HG02610 (cell line): ENCODE measurements at regions not wholly inside any gene's neighbourhood (a gene's known extent, or its start where the extent isn't known, plus 50 kb on each side); places are given as distances from the start of the nearest gene placed in this dataset.

Experiments used
- ATAC-seq: cut with Tn5 transposase; IDR thresholded peaks from one replicate; pipeline ENCODE4 v1.9.1; 2021; ENCODE audit warnings: mild to moderate bottlenecking, moderate library complexity; ENCODE audit not compliant: unreplicated experiment

- ATAC-seq = no peak
Observed at GRCh38 chr14:87186737-87187136, 806.2 kb downstream of the GALC start.

GRCh38 chr14:87185961-87186560 is 806.9 kb downstream of the GALC start:
- no peak for ATAC-seq

DNA sequence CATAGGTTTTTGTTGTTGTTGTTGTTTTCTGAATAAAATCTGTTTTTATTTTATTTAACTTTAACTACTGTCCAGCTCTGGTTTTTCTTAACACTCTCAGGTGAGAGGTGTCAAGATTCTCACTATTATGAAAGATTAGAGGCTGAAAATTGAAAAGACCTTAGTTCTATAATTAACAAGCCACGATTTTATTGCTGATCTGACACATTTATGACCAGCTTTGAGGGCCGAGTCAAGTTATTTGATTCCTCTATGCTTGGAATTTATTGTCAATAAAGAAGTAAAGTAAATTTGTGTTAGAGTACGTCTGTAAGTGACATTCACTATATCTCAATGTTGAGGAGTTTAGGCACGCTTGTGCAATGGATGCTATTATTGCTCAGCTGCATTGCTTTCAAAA is 808.8 kb downstream of the GALC start:
- ATAC-seq = no peak

DNA sequence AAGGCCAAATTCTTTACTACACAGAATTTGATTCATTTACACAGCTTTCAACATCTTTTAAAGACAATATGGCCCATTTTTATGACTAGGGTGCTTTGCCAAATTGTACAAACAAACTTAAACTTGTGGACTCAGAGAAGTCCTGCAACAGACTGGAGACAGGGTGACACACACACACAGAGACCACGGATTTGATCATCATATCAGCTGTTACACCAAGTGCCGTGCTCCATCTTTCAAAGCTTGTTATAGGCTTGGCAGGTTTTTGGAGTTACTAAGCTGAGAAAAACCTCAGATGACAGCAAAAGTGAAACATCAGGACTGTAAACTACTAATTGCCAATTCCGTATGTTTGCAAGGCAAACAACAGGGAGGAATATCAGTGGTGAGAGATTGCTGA is 811.7 kb downstream of the GALC start:
- no peak for ATAC-seq

DNA sequence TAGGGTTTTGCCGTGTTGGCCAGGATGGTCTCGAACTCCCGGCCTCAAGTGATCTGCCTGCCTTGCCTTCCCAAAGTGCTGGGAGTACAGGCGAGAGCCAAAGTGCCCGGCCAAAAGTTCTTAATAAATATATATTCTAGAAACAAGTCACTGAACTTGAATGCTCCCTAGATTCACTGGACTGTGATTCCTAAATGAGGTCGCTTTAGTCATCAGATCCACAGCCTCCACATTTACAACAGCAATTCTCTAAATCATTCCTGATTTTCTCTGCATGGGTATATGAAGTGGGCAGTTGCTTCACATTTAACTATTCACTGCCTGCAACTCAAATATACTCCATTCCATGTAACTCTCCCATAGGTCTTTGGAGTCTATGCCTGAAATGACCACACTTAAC is 813.0 kb downstream of the GALC start:
- ATAC-seq = no peak

DNA sequence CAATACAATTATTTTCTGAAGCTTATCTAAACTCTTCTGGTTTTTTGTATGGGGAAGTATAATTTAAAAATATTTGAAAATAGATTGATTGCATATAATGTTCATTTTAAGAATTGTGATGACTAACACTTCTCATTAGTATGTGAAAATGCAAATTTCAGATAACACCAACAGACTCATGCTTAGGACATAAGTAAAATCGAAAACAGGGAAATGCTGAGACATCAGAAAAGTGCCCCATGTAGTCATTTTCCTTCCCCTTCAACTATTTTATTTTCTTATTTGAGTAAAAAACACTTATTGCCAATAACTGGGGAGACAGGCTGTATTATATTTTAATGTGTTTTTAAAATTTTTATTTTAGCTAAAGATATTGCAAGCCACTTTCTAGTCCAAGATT is 814.7 kb downstream of the GALC start:
- no peak for ATAC-seq

DNA sequence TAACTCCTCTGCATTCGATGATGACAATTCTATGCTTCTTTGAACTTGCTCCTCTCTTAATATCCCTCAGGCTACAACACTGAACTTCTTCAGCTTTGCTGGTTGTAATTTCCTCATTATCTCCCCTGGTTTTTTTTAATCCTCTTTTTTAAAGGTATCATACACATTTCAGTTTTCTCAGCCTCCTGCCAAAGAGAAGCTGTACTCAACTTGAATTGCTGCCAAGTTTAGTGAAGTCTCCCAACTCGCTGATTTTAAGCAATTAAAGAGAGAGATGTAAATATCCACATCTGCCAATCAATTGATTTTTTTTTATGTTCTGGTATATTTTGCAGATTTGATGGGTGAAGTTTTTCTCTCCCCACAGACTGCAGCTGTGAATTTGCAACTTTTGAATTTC is 817.8 kb downstream of the GALC start:
- no peak for ATAC-seq

- no peak for ATAC-seq
Observed at GRCh38 chr14:87171141-87171540, 821.8 kb downstream of the GALC start.

DNA sequence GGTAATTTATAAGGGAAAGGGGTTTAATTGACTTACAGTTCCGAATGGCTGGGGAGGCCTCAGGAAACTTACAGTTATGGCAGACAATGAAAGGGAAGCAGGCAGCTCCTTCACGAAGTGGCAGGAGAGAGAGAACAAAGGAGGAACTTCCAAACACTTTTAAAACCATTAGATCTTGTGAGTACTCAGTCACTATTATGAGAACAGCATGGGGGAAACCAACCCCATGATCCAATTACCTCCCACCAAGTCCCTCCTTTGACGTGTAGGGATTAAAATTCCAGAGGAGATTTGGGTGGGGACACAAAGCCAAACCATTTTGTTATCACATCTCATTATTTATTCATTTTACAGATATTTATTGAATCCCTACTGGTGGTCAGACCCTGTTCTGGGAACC is 822.8 kb downstream of the GALC start:
- ATAC-seq = no peak

GRCh38 chr14:87169362-87169761 is 823.6 kb downstream of the GALC start:
- ATAC-seq = no peak

DNA sequence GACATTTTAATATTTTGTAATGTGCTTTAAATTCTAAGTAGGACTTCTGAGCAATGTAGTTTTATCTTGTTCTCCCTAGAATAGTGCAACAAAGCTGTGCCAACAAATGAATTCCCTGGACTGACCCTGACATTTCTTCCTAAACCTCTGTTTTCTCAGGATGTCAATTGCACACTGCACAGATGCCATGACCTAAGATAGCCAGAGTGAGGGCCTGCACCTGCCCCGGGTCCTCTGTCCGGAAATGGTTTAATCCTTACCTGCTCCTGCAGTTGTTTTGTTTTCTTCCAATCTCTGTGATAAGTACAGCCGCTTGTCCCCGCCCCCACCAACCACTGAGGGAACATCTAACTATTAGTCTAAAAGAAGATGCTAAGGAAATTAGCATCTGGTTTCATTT is 831.5 kb downstream of the GALC start:
- ATAC-seq = no peak

DNA sequence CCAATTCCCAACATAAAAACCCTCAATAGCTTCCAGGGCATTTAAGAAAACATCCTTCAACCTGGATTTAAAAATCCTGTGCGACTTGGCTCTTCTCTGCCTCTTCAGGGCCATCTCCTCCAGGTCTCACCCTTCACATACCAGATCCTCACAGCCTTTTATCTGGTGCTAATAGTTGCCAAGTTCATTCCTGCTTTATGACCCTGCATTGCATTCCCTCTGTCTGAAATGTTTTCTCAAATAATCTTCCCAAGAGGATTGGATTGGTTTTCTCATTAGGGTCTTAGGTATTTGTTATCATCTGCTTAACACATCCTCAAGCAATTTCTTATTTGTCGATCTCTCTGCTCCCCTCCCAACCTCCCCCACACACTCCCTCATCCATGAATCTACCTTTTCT is 832.0 kb downstream of the GALC start:
- ATAC-seq = no peak

- no peak for ATAC-seq
Observed at GRCh38 chr14:87158283-87158682, 834.7 kb downstream of the GALC start.

GRCh38 chr14:87156878-87157277 is 836.1 kb downstream of the GALC start:
- ATAC-seq = no peak

GRCh38 chr14:87155856-87156488 is 837.0 kb downstream of the GALC start:
- ATAC-seq = no peak

DNA sequence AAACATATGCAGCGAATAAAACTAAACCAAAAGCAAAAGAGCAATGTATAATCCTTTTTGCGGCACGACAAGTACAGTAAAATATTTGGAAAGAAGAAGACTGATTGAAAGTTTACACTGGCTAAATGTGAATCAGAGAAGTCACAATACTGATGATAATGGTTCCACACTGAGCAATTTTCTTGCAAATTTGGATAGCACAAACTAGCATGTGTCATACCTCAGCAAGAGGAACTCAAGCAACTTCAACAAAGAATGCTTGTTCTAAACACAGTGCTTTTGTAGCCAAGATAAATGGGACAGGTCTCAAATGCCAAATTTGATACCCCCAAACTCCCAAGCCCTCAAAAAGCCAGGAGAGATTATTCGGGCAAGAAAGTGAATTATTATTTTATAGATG is 839.1 kb downstream of the GALC start:
- no peak for ATAC-seq

GRCh38 chr14:87153391-87153790 is 839.6 kb downstream of the GALC start:
- no peak for ATAC-seq

GRCh38 chr14:87152693-87153092 is 840.3 kb downstream of the GALC start:
- ATAC-seq = no peak

DNA sequence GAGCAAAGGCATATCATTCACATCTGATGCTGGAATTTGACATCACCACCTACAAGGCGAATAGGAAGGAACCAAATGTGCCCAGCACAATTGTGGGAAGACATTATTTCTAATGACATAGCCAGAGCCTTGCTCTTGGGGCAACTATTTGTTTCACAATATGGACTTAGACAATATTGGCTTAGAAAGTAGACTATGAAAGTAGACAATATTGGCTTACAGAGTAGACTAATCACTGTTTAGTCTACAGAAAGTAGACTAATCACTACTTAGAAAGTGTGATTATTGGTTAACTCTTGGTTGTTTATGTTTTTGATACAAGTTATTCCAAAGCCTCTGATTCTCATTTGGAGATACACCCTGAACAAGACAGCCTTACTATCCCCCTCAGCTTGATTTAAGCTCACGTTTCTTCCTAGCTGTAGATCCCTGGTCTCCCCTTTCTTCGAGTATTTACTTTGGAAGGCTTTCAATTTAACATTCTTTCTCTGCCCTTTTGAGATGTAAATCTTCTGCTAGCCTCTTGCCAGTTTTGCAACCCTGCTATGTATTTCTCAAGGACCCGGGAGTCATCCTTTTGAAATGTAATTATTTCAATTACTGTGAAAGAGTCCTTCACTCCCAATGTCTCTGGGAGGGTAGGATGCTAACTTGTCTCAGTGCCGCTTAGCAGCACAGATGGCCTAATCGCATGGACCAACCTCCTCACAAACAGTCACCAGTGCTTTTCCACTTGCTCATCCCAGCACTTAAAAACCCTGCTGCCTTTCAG is 843.2 kb downstream of the GALC start:
- no peak for ATAC-seq

GRCh38 chr14:87148655-87149054 is 844.3 kb downstream of the GALC start:
- ATAC-seq = no peak

GRCh38 chr14:87142551-87143211 is 850.3 kb downstream of the GALC start:
- ATAC-seq = no peak

- ATAC-seq = no peak
Observed at GRCh38 chr14:87141801-87142200, 851.2 kb downstream of the GALC start.
